ENCODE measurements at regions not wholly inside any gene's neighbourhood (a gene's known extent, or its start where the extent isn't known, plus 50 kb on each side); places are given as distances from the start of the nearest gene placed in this dataset.

GRCh38 chr12:68102731-68103130 is 56.8 kb downstream of the IFNG start:
- DNase-seq (ENCODE audit: low spot score), result no peak

- no peak for DNase-seq (ENCODE audit: low spot score)
Observed at GRCh38 chr12:68102163-68102562, 57.4 kb downstream of the IFNG start.

- no peak for DNase-seq (ENCODE audit: low spot score)
Observed at GRCh38 chr12:68100241-68100640, 59.3 kb downstream of the IFNG start.

- DNase-seq (ENCODE audit: low spot score), result no peak
Observed at GRCh38 chr12:68098939-68099338, 60.6 kb downstream of the IFNG start.

DNA sequence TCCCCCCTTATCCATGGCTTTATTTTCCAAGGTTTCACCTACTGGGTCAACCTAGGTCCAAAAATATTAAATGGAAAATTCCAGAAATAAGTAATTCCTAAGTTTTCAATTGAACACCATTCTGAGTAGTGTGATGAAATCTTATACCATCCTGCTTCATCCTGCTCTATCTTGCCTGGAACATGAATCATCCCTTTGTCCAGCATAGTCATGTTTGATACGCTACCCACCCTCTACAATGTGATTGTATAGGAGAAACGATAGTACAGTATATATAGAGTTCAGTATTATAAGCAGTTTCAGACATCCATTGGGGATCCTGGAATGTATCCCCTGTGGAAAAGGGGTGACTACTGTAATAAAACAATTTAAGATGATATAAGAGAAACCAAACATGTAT is 62.2 kb downstream of the IFNG start:
- peak; percentile 12 for DNase-seq (ENCODE audit: low spot score)

DNA sequence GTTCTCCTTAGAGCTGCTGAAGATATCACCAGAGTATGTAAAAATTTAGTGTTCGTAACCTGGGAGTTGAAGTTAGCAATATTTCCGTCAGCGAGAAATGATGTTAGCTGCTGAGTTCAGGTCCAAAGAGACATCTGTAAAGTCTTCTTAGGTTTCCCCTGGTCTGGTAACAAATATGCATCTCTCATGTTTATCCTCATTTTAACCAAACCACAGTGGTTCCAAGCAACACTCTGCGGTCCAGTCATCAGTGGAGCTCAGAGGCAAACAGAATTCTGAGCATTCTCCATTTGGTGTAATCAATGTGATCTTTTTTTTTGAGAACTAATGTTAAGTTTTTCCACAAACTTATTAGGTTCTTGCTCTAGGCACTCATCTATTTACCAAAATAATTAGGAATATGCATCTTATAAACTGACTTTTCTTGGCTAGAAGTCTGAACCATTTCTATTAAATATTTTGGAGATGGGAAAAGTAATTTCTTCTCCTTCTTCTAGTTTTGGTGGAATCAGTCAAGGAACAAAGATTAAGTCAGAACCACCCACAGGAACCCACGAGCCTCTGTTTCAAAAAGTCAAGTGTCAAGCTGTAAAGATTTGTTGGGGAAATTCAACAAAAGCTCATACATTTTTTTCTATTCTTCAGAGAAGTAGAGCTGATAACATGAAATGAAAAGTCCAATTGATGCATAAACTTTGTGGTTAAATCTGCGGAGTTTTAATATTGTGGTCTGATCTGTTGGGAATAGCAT is 64.7 kb downstream of the IFNG start:
- no peak for DNase-seq (ENCODE audit: low spot score)

- no peak for DNase-seq (ENCODE audit: low spot score)
Observed at GRCh38 chr12:68094195-68094594, 65.3 kb downstream of the IFNG start.

- peak; percentile 7 for DNase-seq (ENCODE audit: low spot score)
Observed at GRCh38 chr12:68092976-68093375, 66.6 kb downstream of the IFNG start.

DNA sequence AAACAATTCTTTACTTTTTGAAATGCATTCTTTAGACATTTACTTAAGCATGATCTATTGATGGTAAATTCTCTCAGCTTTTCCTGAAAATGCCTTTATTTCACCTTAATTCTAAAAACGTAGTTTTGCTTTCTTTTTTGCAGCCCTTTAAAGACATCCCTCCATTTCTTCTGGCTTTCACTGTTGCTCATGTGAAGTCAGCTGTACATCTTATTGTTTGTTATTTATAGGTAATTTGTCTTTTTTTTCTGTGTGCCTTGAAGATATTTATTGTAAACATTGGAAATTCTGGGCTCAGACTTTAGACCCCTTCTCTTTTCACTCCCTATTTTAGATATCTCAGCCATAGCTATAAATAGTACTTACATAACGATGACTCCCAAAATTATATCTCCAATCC is 70.4 kb downstream of the IFNG start:
- no peak for DNase-seq (ENCODE audit: low spot score)

- DNase-seq (ENCODE audit: low spot score), result no peak
Observed at GRCh38 chr12:68086019-68086603, 73.4 kb downstream of the IFNG start.

DNA sequence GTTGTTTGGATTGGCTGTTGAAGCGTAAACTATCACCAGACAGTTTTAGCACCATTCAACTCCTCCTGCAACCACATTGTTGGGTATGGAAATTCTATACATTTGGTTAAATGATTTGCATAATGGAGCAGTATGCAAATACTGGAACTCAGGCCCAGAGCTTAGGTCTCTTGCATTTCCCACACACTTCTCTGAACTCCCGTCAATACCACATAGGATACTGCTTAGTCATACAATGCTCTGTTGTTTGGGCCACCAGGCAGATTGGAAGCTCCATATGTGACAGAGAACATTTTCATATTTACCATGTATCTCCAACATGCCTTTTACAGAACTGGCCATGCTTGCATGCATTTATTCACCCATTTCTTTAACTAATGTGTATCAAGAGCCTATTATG is 78.0 kb downstream of the IFNG start:
- no peak for DNase-seq (ENCODE audit: low spot score)

DNA sequence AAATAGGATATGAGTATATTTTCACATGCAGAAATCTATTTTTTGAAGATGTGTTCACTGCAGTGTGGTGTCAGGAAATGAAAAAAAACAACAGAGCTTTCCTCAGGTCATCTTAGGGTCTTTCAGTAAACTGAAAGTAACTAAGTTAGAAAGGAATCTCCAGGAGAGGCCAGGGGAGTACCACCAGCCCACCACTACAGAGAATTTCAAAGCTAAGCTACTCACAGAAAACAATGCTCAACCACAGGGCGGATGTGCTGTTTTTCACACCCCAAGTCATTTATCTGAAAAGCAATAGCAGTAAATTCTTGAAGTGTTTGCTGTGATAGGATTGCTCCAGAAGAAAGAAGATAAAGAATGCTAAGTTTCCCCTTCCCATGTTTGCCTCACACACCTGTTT is 79.0 kb downstream of the IFNG start:
- DNase-seq (ENCODE audit: low spot score), result no peak

DNA sequence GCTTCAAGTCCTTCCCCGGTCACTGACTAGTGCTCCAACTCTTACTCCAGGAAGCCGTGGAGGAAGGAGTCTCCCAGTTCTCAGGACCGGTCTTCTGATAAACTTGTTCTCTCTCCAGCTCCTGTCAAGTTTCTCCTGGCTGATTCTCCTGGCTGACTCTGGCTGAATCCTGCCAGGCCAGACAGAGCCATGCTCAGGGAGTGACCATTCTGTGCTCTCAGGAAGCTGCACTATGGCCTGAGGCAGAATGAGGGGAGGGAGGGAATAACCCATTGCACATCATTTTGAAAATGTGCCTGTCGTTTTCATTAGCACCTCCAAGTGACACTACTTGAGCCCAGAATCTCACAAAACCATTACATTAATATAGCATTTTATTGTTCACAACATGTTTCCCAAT is 80.8 kb downstream of the IFNG start:
- DNase-seq (ENCODE audit: low spot score), result no peak

GRCh38 chr12:68075416-68075815 is 84.1 kb downstream of the IFNG start:
- DNase-seq (ENCODE audit: low spot score), result no peak

- no peak for DNase-seq (ENCODE audit: low spot score)
Observed at GRCh38 chr12:68074306-68075027, 85.1 kb downstream of the IFNG start.

GRCh38 chr12:68070957-68071356 is 81.7 kb downstream of the IFNG-AS1 start:
- DNase-seq (ENCODE audit: low spot score), result no peak

Data from RKO (cell line).